ENCODE measurements at regions not wholly inside any gene's neighbourhood (a gene's known extent, or its start where the extent isn't known, plus 50 kb on each side); places are given as distances from the start of the nearest gene placed in this dataset.

GRCh38 chr10:88062385-88062784 is 199.0 kb downstream of the PTEN start:
- DNase-seq: no peak

GRCh38 chr10:88062798-88063472 is 199.5 kb downstream of the PTEN start:
- no peak for DNase-seq

DNA sequence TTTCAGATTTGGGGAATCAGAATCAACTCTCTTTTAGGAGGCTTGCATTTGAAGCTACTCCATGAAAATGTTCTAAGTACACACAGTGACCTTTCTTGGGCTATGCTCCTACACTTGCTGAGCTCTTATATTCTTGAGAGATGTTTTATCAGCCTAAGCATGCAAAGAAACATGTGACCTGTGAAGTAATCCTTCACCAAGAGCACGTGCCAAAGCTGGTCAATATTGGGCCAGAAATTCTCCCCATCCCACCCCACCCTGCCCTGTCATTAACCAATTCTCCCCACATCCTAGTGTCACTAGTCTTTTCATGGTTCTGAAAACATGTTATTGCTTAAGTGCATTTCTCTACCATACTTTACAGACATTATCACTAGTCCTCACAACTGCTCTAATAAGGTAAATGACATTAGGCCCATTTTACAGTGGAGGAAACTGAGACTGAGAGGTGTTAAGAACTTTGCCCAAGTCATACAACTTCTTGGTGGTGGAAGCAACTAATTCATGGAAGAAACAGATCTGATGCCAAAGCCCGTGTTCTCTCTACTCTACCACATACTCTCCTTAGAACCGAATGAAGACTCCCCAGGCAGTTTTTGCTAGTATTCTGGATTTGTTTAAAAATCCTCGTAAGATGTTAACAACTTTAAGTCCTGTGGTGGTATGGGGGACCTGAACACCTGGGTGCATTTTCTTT is 200.6 kb downstream of the PTEN start:
- no peak for DNase-seq

GRCh38 chr10:88064608-88065382 is 201.4 kb downstream of the PTEN start:
- no peak for DNase-seq

- no peak for DNase-seq
These were observed 202.1 kb downstream of the PTEN start for GRCh38 chr10:88065383-88066049.

- no peak for DNase-seq
These were observed 202.9 kb downstream of the PTEN start for GRCh38 chr10:88066319-88066718.

- DNase-seq: no peak
These were observed 203.5 kb downstream of the PTEN start for GRCh38 chr10:88066876-88067275.

GRCh38 chr10:88067737-88068136 is 204.3 kb downstream of the PTEN start:
- DNase-seq: no peak

DNA sequence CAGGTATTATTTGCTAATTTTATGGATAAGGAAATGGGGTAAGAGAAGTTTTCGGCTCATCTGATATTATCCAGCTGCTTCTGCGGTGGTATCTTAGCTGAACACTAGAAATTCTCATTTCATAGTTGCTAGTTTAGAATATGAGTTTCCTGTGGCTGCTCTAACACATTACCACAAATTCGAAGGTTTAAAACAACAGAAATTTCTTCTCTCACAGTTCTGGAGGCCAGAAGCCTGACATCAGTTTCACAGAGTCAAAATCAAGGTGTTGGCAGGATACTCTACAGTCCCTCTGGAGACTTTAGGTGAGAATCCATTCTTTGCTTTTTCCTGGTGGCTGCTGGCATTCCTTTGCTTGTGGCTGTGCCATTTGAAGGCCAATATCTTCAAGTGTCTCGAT is 205.9 kb downstream of the PTEN start:
- no peak for DNase-seq

GRCh38 chr10:88070080-88070880 is 206.9 kb downstream of the PTEN start:
- no peak for DNase-seq

DNA sequence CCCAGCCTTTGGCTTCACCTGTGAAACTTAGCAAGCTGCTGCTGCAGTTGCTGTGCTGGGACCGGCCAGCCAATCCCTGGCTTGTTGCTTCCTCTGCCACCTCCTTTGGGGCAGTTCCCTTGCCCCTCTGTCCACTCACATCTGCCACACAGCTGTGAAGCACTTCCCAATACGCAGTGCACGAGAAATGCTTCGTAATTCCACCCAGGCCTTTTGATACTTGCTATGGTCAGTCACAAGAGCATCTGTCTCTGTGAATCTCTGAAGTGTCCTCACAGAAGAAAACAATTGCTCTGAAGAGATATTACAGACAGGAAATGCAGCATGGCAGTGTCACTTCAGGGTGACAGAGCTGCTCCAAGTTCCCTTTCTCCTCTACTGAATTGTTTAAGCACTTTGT is 208.5 kb downstream of the PTEN start:
- DNase-seq: no peak

- no peak for DNase-seq
These were observed 210.3 kb downstream of the PTEN start for GRCh38 chr10:88073682-88074081.

- DNase-seq: no peak
These were observed 211.5 kb downstream of the PTEN start for GRCh38 chr10:88074971-88075370.

DNA sequence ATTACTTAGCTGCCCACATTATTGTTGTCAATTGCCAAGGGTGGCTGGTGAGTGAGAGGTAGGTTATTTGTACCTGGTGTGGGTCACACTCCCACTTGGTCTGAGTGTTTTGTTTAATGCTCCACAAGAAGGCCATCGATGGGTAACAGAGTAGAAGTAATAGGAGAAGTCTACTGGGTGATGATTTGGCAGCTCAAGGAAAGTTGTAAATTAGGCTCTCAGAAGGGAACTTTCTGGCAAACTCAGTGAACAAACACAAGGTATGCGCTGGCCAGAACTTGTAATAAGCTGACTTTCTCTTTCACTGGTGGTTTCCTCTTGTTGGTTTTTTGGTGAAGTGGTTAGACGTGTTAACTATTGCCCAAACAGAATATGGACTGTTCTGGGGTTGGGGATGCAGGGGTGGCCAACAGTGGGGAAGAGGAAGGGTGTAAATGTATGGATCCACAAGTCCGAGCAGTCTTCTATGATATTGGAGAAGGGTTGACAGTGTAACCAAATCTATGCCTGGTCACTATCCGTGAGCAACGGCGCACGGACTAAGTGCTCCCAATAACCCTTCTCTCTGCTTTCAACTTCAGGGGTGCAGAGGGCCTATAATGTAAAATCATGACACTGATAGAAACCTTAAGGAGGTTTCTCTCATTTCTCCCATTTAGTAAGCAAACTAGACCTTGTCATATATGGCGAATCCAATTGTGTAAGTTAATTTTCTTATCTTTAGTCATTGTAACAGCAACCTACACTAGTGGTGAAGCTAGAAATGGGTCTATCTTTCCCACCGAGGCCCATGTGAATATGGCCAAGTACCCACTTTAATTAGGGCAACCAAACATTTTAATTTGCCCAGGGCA is 212.8 kb downstream of the PTEN start:
- no peak for DNase-seq

- DNase-seq: no peak
These were observed 214.6 kb downstream of the PTEN start for GRCh38 chr10:88077977-88078376.

DNA sequence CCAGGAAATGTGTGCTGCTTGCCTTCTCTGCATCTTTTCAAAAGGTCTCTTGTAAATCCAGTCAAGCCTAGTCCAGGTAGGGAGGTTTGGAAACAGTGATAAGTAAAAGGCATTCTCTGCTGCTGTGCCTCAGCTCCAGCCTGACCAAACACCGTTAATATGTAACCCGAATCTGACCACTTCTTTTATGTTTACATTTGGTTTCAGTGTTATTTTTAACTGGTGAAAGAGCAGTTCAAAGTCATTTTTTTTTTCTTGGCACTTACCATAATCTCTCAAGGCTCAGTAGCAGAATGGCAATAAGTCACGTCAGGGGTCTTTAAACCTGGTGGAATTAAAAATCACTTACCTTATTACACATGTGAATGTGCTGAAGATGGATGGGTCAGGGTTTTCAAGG is 216.8 kb downstream of the PTEN start:
- no peak for DNase-seq

GRCh38 chr10:88081457-88082054 is 218.1 kb downstream of the PTEN start:
- DNase-seq: no peak

- no peak for DNase-seq
These were observed 219.0 kb downstream of the PTEN start for GRCh38 chr10:88082391-88082790.

GRCh38 chr10:88082806-88083596 is 219.6 kb downstream of the PTEN start:
- DNase-seq: no peak

DNA sequence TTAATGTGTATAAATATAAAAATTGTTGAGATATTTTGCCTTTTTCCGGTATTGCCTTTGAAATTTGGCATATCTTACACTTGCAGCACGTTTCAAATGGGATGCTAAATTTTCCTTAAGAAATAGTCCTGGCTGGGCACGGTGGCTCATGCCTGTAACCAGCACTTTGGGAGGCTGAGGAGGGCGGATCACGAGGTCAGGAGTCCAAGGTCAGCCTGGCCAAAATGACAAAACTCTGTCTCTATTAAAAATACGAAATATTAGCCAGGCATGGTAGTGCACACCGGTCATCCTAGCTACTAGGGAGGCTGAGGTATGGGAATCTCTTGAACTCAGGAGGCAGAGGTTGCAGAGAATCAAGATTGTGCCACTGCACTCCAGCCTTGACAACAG is 220.2 kb downstream of the PTEN start:
- DNase-seq: no peak

Data from SHP77 (cell line).